GM10266 (cell line): ENCODE measurements at regions not wholly inside any gene's neighbourhood (a gene's known extent, or its start where the extent isn't known, plus 50 kb on each side); places are given as distances from the start of the nearest gene placed in this dataset.

Experiments
- DNase-seq: peaks from one replicate; pipeline ENCODE4 v3.0.0; 2012; ENCODE audit errors: extremely low spot score
- TF ChIP-seq, protein P1 (sequence below): IDR thresholded peaks from 2 replicates; pipeline ENCODE4 v1.5.1; 2012; ENCODE audit warnings: mild to moderate bottlenecking, low read depth; ENCODE audit not compliant: control insufficient read depth, insufficient read depth; ENCODE audit errors: missing control alignments

- DNase-seq: no peak
- TF ChIP-seq, protein P1, sequence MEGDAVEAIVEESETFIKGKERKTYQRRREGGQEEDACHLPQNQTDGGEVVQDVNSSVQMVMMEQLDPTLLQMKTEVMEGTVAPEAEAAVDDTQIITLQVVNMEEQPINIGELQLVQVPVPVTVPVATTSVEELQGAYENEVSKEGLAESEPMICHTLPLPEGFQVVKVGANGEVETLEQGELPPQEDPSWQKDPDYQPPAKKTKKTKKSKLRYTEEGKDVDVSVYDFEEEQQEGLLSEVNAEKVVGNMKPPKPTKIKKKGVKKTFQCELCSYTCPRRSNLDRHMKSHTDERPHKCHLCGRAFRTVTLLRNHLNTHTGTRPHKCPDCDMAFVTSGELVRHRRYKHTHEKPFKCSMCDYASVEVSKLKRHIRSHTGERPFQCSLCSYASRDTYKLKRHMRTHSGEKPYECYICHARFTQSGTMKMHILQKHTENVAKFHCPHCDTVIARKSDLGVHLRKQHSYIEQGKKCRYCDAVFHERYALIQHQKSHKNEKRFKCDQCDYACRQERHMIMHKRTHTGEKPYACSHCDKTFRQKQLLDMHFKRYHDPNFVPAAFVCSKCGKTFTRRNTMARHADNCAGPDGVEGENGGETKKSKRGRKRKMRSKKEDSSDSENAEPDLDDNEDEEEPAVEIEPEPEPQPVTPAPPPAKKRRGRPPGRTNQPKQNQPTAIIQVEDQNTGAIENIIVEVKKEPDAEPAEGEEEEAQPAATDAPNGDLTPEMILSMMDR: no peak
Observed at GRCh38 chr5:158559066-158559465, 540.6 kb downstream of the EBF1 start.

DNA sequence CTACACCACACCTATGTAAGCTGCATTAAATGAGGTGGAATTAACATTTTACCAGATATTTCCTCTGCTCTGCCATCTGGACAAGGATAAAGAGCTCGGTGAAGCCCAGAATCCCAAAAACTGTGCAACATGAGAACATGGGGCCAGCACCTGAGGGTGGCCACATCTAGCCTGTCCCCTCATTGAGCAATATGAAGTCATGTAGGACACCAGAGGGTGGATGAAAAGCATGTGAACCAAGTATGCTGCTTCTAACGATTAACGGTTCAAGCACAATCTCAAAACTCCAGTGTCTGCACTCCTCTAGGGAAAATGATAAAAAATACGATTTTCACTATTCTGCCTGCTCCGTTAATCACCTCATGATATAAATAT lies 545.8 kb downstream of the EBF1 start:
- TF ChIP-seq, protein P1: no peak
- DNase-seq: no peak

- TF ChIP-seq, protein P1: no peak
- DNase-seq: no peak
Observed at GRCh38 chr5:158553195-158553961, 546.3 kb downstream of the EBF1 start.

- TF ChIP-seq, protein P1: no peak
- no peak for DNase-seq
Observed at GRCh38 chr5:158552241-158552640, 547.5 kb downstream of the EBF1 start.

DNA sequence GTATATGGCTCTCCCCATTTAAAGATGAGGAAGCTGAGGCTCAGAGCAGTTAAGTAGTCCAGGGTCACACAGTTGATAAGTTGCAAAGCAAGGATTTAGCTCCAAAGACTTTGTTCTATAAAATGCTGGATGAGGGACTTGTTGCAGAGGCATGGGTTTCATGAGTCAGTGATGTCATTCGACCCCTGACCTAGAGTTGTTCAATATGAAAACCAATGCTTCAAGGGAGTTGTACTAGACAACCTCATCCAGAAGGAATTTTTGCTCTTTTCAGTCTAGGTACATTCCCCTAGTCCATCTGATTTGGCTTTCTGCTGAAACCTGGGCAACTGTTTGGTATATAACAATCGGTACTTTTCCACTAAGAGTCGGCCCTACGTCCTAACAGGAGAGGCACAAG lies 550.4 kb downstream of the EBF1 start:
- DNase-seq: no peak
- TF ChIP-seq, protein P1: no peak

DNA sequence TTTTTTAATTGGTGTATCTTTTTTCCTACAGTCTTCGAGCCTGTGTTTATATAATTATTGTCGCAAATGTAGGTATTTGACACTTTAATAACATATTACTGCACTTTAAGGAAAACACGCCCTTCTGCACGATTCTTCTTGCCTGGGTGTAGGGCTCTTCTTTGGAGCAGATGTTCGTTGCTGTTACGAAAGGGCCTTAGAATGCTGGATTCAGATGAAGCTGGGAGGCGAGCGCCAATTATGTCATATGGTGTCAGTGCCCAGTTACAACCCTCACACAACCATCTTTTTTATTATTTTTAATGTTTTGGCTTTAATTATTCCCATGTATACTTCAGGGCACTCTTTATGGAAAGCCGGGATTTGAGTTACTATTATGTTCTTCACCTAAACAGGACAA lies 553.0 kb downstream of the EBF1 start:
- TF ChIP-seq, protein P1: no peak
- no peak for DNase-seq

GRCh38 chr5:158545949-158546530 lies 553.7 kb downstream of the EBF1 start:
- DNase-seq: no peak
- TF ChIP-seq, protein P1: no peak
